Sigmoid colon (tissue), 4 donors: ENCODE measurements at regions not wholly inside any gene's neighbourhood (a gene's known extent, or its start where the extent isn't known, plus 50 kb on each side); places are given as distances from the start of the nearest gene placed in this dataset.
"Not testable (repeated sequence)": the region's sequence is repeated elsewhere in the genome, so short reads cannot be mapped to it uniquely, and the experiment has no call there.

ENCODE experiments used
- EP300 ChIP-seq, 4 donors: sonication (generic); formaldehyde crosslinking; IDR thresholded peaks; one replicate each; pipeline ENCODE4 v1.6.1; 2017; ENCODE audit warnings: antibody characterized with exemption in 4 of 4
- POLR2A ChIP-seq, 2 donors: fragments of 450-650 bp; IDR thresholded peaks; one replicate each; pipeline ENCODE4 v1.6.1; 2016; ENCODE audit warnings: antibody characterized with exemption in 2 of 2, mild to moderate bottlenecking in 2 of 2, moderate library complexity in 2 of 2
- TF ChIP-seq, protein P1 (sequence below), 4 experiments: fragments of 450-650 bp in 3 of 4; fragments of 200-600 bp in 1 of 4; IDR thresholded peaks; one replicate each; pipeline ENCODE4 v1.5.1; 2016 to 2019; ENCODE audit warnings: antibody characterized with exemption in 4 of 4, mild to moderate bottlenecking in 3 of 4, moderate library complexity in 2 of 4

- TF ChIP-seq, protein P1, sequence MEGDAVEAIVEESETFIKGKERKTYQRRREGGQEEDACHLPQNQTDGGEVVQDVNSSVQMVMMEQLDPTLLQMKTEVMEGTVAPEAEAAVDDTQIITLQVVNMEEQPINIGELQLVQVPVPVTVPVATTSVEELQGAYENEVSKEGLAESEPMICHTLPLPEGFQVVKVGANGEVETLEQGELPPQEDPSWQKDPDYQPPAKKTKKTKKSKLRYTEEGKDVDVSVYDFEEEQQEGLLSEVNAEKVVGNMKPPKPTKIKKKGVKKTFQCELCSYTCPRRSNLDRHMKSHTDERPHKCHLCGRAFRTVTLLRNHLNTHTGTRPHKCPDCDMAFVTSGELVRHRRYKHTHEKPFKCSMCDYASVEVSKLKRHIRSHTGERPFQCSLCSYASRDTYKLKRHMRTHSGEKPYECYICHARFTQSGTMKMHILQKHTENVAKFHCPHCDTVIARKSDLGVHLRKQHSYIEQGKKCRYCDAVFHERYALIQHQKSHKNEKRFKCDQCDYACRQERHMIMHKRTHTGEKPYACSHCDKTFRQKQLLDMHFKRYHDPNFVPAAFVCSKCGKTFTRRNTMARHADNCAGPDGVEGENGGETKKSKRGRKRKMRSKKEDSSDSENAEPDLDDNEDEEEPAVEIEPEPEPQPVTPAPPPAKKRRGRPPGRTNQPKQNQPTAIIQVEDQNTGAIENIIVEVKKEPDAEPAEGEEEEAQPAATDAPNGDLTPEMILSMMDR (IDR thresholded peaks at IDR 0.05), result not testable (repeated sequence)
- not testable (repeated sequence) for TF ChIP-seq POLR2A, EP300 (IDR thresholded peaks at IDR 0.05)
Measured at GRCh38 chr14:22281447-22281874, 307.6 kb downstream of the DAD1 start.
